ENCODE measurements at regions not wholly inside any gene's neighbourhood (a gene's known extent, or its start where the extent isn't known, plus 50 kb on each side); places are given as distances from the start of the nearest gene placed in this dataset.

DNA sequence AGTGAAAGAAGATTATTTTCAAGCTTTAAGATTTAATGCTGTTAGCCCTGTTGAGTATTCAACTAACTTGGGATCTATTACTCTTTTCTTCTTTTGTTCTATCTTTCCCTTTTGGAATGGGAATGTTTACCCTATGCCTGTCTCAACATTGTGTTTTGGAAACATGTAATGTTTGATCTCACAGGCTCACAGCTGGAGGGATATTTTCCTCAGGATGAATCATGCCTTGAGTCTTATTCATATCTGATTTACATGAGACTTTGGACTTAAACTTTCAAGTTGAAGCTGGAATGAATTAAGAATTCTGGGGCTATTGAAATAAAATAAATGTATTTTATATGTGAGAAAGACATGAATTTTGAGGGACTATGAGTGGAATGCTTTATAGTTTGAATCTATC is 607.8 kb upstream of the PTGER4 start:
- TF ChIP-seq CTCF (IDR thresholded peaks at IDR 0.05) = no peak
- no peak for TF ChIP-seq POLR2A (IDR thresholded peaks at IDR 0.05)

Data from uterus (tissue), 2 donors.